Upper lobe of left lung (tissue), 6 donors: ENCODE measurements at regions not wholly inside any gene's neighbourhood (a gene's known extent, or its start where the extent isn't known, plus 50 kb on each side); places are given as distances from the start of the nearest gene placed in this dataset.
"Not testable (repeated sequence)": the region's sequence is repeated elsewhere in the genome, so short reads cannot be mapped to it uniquely, and the experiment has no call there.

ENCODE experiments used
- ATAC-seq, 2 donors: fragments of 200-7000 bp; cut with Tn5 transposase; one replicate each; pipeline ENCODE4 v1.9.1; 2022; ENCODE audit warnings: mild to moderate bottlenecking in 2 of 2, moderate library complexity in 2 of 2; ENCODE audit not compliant: low FRiP score in 2 of 2
- DNase-seq, 2 donors: peaks; one replicate each; pipeline ENCODE4 v3.0.0-alpha.2; 2019 to 2020
- H3K27ac ChIP-seq, 4 donors: fragments of 200-600 bp; sonication (generic); one replicate each; pipeline ENCODE4 v1.5.1; 2016 to 2019
- H3K27me3 ChIP-seq, 4 donors: fragments of 200-600 bp; sonication (generic); one replicate each; pipeline ENCODE4 v1.5.1; 2017 to 2019
- H3K36me3 ChIP-seq, 4 donors: fragments of 200-600 bp; sonication (generic); one replicate each; pipeline ENCODE4 v1.5.1; 2016 to 2019
- H3K4me1 ChIP-seq, 4 donors: fragments of 200-600 bp; sonication (generic); one replicate each; pipeline ENCODE4 v1.5.1; 2018 to 2019
- H3K4me3 ChIP-seq, 4 donors: fragments of 200-600 bp; sonication (generic); one replicate each; pipeline ENCODE4 v1.5.1; 2017 to 2019; ENCODE audit warnings: mild to moderate bottlenecking in 2 of 4, moderate library complexity in 1 of 4
- H3K9me3 ChIP-seq, 4 donors: fragments of 200-600 bp; sonication (generic); one replicate each; pipeline ENCODE4 v1.5.1; 2018 to 2019
- CTCF ChIP-seq, 6 experiments: fragments of 450-650 bp in 4 of 6; fragments of 200-600 bp in 2 of 6; sonication (generic) in 2 of 6; IDR thresholded peaks; one replicate each; pipeline ENCODE4 v1.5.1; 2016 to 2019; ENCODE audit warnings: antibody characterized with exemption in 6 of 6
- EP300 ChIP-seq, 4 donors: sonication (generic); formaldehyde crosslinking; IDR thresholded peaks; one replicate each; pipeline ENCODE4 v1.5.1; 2017; ENCODE audit warnings: antibody characterized with exemption in 4 of 4, control low read depth in 2 of 4
- POLR2A ChIP-seq, 4 donors: fragments of 450-650 bp; IDR thresholded peaks; one replicate each; pipeline ENCODE4 v1.5.1; 2016 to 2017; ENCODE audit warnings: antibody characterized with exemption in 4 of 4, mild to moderate bottlenecking in 2 of 4
- POLR2AphosphoS5 ChIP-seq, 2 donors: sonication (generic); formaldehyde crosslinking; IDR thresholded peaks; one replicate each; pipeline ENCODE4 v1.5.1; 2017; ENCODE audit warnings: antibody characterized with exemption in 2 of 2
- WGBS, 2 donors: methylation state at CpG; one replicate each; pipeline ENCODE4 v1.1.5; 2017 to 2018; 5-methylcytosine and 5-hydroxymethylcytosine counted together
- donor health status: DM: no; HTN: no; CAD: no; lungs with moderate emphysema.
- donor health status: DM: no; HTN: yes; CAD: no; lungs with severe emphysema.

- Histone ChIP-seq H3K9me3 (no peaks in the 10 kb centered on the region), H3K27ac (no peak overlapping the region), H3K36me3 (no peaks in the 10 kb centered on the region), H3K27me3 (no peaks in the 10 kb centered on the region), H3K4me1 (no peaks in the 10 kb centered on the region), H3K4me3 (no peak overlapping the region)
- DNase-seq (no peak), ATAC-seq (no peak)
- 87 to 93% methylated on average over 8 of the region's 8 CpGs for WGBS, 2 donors
- TF ChIP-seq CTCF (IDR thresholded peaks at IDR 0.05) (no peak), POLR2AphosphoS5 (IDR thresholded peaks at IDR 0.05) (no peak), POLR2A (IDR thresholded peaks at IDR 0.05) (no peak), EP300 (IDR thresholded peaks at IDR 0.05) (no peak)
Observed at GRCh38 chr4:40686081-40686913, 56.6 kb upstream of the RBM47 start.

DNA sequence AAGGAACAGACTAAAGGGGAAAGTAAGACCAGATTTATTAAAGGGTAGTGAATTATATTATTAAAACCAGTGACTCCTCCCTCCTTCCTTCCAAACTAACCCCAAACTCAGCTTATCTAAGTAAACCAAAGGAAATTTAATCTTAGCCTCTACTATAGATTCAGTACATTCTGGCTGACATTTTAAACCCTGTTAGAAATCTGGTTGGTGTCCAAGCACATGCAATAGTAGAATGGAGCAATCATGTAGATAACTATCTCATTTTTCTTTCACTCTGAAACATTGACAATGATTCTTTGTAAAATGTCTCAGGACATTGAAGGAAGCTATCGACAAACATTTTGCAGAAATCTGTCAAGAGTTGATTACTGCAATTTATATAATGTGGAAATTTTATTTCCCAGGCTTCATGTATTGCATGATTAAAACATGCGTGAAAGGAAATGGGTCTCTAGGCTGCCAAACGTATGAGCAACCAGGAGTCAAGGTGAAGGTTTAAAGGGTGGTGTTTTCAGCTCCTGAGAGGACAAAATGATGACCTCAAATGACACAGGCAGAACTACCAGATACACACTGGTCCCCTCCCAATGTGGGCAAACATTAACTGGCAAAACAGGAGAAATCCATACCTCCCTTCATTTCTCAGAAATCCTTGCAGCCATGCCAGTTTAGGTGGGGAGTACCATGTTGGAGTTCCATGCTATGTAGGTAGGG lies 58.2 kb upstream of the RBM47 start:
- no peak for DNase-seq
- H3K27ac ChIP-seq: no peak overlapping the region
- WGBS, 2 donors: 73 to 82% methylated on average over 3 of the region's 3 CpGs

DNA sequence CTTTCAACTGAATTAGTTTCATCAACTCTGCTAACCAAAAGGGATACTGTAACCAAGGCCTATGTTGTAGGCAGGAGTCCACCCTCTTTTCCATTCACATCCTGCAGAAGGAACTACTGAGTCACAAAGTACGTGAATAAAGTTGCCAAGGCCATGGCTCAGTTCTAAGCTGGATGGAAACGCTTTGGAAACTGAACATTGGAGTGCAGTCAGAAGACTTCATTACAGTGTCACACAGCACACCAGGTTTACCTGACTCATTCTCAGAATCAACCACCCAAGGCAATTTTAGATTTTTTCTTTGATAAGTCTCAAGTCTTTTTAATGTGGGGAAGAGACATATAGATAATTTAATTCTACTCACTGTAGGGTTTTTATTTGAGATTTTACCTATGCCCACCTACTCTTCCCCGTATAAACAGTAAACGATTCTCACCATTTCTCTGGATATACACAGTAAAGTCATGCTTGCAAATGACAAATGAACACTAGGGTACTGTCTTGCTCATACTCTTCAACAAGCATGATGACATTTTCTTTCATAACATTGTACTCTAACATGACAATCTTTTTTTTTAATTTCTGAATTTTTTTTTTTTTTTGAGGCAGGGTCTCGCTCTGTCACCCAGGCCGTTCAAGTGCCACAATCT lies 58.9 kb upstream of the RBM47 start:
- DNase-seq (no peak), ATAC-seq (no peak)
- 91 to 96% methylated on average over 6 of the region's 6 CpGs for WGBS, 2 donors
- Histone ChIP-seq H3K4me3 (no peak overlapping the region), H3K27me3 (no peaks in the 10 kb centered on the region), H3K9me3 (no peaks in the 10 kb centered on the region), H3K36me3 (no peaks in the 10 kb centered on the region), H3K4me1 (no peaks in the 10 kb centered on the region), H3K27ac (no peak overlapping the region)
- TF ChIP-seq CTCF (IDR thresholded peaks at IDR 0.05) (no peak), POLR2AphosphoS5 (IDR thresholded peaks at IDR 0.05) (no peak), EP300 (IDR thresholded peaks at IDR 0.05) (no peak), POLR2A (IDR thresholded peaks at IDR 0.05) (no peak)

More for the DNA sequence above, 58.2 kb upstream of the RBM47 start:
- ATAC-seq: no peak
- H3K4me3 ChIP-seq: no peak overlapping the region
- TF ChIP-seq POLR2A (IDR thresholded peaks at IDR 0.05) (no peak), CTCF (IDR thresholded peaks at IDR 0.05) (no peak), POLR2AphosphoS5 (IDR thresholded peaks at IDR 0.05) (no peak), EP300 (IDR thresholded peaks at IDR 0.05) (no peak)
- no peaks in the 10 kb centered on the region for H3K27me3 ChIP-seq
- H3K36me3 ChIP-seq: no peaks in the 10 kb centered on the region
- no peaks in the 10 kb centered on the region for H3K9me3 ChIP-seq
- H3K4me1 ChIP-seq: no peaks in the 10 kb centered on the region

DNA sequence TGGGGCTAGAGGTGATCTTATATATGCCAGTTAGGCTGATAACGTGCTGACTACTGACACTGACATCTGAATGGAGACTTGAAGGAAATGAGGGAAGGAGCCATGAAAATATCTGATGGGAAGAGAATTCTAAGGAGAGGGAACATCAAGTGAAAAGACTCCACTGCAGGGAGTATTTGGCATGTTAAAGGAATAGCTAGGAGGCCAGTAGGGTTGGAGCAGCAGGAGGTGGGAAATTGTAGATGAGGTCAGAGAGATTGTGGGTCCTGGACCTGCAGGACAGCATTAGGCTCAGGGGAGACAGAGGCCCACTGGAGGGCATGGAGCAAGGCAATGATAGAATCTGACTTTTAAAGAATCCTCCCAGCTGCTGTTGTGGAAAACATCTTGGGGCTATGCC lies 55.8 kb upstream of the NSUN7 start:
- ATAC-seq: no peak
- Histone ChIP-seq H3K27me3 (no peaks in the 10 kb centered on the region), H3K36me3 (no peaks in the 10 kb centered on the region), H3K4me1 (no peaks in the 10 kb centered on the region), H3K27ac (no peak overlapping the region), H3K9me3 (no peaks in the 10 kb centered on the region), H3K4me3 (no peak overlapping the region)
- WGBS, 2 donors: 46 to 68% methylated on average over 1 of the region's 1 CpG
- TF ChIP-seq CTCF (IDR thresholded peaks at IDR 0.05): no peak
- TF ChIP-seq EP300 (IDR thresholded peaks at IDR 0.05): no peak
- TF ChIP-seq POLR2A (IDR thresholded peaks at IDR 0.05): no peak
- TF ChIP-seq POLR2AphosphoS5 (IDR thresholded peaks at IDR 0.05): no peak
- no peak for DNase-seq

GRCh38 chr4:40697476-40697875 lies 52.3 kb upstream of the NSUN7 start:
- not testable (repeated sequence) for H3K27ac ChIP-seq, H3K36me3 ChIP-seq, H3K9me3 ChIP-seq, H3K4me1 ChIP-seq, H3K4me3 ChIP-seq, ATAC-seq, H3K27me3 ChIP-seq
- DNase-seq: peak in 1 of 2 donors; percentile 69
- WGBS, 2 donors: 66 to 77% methylated on average over 6 of the region's 6 CpGs
